Renal pelvis (tissue), 1 donor: ENCODE measurements at regions not wholly inside any gene's neighbourhood (a gene's known extent, or its start where the extent isn't known, plus 50 kb on each side); places are given as distances from the start of the nearest gene placed in this dataset.

Experiments used
- DNase-seq: peaks from one replicate; pipeline ENCODE4 v3.0.0-alpha.2; 2013

DNA sequence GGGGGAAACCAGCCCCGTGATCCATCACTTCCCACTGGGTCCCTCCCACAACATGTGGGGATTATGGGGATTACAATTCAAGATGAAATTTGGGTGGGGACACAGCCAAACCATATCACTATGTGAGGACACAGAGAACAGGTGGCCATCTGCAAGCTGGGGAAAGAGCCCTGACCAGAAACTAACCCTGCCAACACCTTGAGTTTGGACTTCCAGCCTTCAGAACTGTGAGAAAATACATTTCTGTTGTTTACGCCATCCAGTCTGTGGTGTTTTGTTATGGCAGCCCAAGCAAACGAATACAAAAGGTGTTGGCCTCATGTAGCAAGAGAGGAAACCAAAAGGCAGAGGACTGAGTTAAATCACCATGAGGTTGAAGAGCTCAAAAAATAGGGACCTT is 169.9 kb upstream of the TENM3 start:
- DNase-seq, result no peak

DNA sequence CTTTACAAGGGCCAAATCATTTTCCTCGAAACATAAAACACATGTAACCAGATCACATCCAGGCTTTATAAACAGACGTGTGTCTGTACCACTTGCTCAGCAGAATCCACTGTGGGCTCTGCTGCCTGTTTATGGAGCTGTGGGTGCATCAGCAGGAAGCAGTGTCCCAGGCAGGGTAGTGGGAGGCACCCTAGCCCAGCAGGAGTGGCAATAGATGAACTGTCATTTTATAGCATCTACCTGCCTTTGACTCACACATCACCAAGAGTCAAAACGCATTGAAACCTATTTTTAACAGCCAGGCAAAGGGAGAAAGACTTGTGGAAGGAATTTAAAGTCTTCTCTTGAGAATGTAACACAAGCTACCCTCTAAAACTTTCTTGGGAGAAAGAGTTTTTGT is 169.1 kb upstream of the TENM3 start:
- no peak for DNase-seq

DNA sequence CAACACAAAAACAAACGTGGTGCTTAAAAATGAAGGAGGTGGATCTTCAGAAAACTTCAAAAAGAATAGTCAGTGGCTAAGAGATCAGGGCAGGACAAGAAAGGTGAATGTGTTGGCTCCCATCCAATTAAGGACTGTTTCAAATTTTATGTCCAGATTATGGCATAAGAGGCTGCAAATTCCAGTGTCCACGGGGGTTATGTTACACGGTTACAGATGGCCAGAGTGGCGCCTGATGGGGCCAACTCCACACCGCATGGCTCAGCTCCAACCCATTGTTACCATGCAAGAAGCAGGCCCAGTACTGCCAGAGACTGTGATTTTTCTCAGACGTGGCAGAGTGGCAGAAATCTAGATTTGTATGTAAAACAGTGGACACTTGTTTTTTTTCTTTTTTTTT is 168.4 kb upstream of the TENM3 start:
- no peak for DNase-seq

- no peak for DNase-seq
These were observed 160.3 kb upstream of the TENM3 start for GRCh38 chr4:182082910-182083309.

- no peak for DNase-seq
These were observed 159.4 kb upstream of the TENM3 start for GRCh38 chr4:182083671-182084410.

- no peak for DNase-seq
These were observed 158.1 kb upstream of the TENM3 start for GRCh38 chr4:182085051-182085480.

GRCh38 chr4:182089326-182089725 is 153.9 kb upstream of the TENM3 start:
- DNase-seq, result no peak

DNA sequence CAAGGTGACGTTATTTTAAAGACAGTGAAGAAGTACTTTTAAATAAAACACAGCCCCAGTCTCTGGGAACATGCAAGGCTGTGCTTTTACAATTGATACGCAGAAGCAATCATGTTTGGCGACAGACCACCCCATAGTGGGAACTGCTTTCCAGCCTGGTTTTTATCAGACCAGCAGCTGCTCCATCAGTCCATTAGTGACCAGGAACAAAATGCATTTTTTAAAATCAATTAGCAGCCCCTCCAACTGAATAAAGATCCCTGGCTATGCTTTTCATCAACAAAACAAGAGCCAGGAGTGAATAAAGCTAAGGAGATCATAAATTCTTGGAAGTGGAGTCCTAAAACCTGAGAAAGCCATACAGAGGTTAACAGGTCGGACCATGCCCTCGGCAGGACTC is 153.0 kb upstream of the TENM3 start:
- DNase-seq, result no peak

- DNase-seq, result no peak
These were observed 152.1 kb upstream of the TENM3 start for GRCh38 chr4:182091128-182091527.

GRCh38 chr4:182093431-182093831 is 149.8 kb upstream of the TENM3 start:
- DNase-seq, result no peak

DNA sequence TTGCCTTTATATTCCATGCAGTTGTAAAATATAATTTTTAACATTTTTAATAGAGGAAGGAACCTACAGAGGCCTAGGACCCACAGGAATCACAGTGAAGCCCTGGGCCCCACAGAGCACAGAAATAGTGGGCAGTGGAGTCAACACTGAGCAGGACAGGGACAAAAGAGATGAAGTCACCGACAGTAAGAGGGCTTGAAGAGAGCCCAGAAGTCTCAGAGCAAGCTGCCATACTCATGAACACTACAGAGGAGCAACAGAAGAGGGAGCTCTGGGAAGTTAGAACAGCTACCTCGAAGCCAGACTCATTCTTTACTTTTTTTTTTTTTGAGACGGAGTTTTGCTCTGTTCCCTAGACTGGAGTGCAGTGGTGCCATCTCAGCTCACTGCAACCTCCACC is 149.3 kb upstream of the TENM3 start:
- no peak for DNase-seq

- no peak for DNase-seq
These were observed 141.6 kb upstream of the TENM3 start for GRCh38 chr4:182101618-182102017.

DNA sequence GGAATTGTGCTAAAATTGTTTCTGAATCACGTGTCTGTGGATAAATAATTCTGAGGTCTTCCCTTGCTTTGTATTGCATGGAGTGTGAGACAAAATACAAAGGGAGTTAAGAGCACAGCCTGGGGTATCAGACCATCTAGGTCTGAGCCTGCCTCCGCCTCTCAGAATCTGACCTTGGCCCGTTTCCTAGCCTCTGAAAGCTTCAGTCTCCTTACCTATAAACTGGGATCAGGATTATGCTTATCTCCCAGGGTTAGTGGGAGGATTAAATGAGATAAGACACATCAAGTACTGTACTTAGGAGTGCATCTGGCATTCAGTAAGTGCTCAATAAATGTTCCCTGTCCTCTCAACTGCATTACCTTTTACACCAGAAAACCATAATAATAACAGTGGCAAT is 140.6 kb upstream of the TENM3 start:
- DNase-seq, result no peak

GRCh38 chr4:182103614-182104319 is 139.4 kb upstream of the TENM3 start:
- no peak for DNase-seq

- no peak for DNase-seq
These were observed 137.8 kb upstream of the TENM3 start for GRCh38 chr4:182105416-182105815.

GRCh38 chr4:182107931-182108330 is 135.3 kb upstream of the TENM3 start:
- no peak for DNase-seq

- no peak for DNase-seq
These were observed 131.6 kb upstream of the TENM3 start for GRCh38 chr4:182111586-182111985.

- no peak for DNase-seq
These were observed 129.4 kb upstream of the TENM3 start for GRCh38 chr4:182113779-182114178.

DNA sequence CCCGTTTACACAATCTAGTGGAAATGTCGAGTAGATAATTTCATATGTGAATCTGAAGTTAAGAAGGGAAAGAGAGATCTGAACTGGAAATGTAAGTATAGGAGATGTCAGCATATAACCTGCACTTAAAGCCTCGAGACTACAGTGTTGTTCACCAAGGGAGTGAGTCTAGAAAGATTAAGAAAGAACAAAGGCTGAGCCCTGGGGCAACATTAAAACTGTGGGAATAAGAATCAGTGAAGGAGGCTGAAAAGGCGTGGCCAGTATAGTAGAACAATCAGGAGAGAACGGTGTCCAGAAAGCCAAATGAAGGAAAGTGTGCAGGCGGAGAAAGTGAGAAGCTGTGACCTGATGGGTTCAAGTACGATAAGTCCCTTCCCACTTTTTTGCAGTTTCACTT is 118.8 kb upstream of the TENM3 start:
- DNase-seq, result no peak

- no peak for DNase-seq
These were observed 117.1 kb upstream of the TENM3 start for GRCh38 chr4:182126096-182126495.

DNA sequence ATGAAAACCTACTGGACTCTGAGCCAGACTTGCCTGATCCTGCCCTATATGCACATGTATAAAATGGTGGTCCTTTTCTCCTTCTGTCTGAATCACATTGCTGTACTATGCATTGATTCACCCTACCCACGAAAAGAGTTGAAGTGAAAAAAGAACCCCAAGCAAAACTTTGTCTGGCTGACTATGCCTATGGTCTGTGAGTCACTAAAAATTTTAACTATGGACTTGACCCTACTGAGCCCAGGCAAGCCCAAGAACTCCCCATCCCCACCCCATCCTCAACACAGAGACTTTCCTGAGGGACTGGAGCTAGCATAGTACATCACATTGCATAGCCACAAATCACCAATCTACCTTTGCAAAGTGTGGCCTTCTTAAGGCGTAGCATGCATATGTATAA is 116.6 kb upstream of the TENM3 start:
- no peak for DNase-seq

DNA sequence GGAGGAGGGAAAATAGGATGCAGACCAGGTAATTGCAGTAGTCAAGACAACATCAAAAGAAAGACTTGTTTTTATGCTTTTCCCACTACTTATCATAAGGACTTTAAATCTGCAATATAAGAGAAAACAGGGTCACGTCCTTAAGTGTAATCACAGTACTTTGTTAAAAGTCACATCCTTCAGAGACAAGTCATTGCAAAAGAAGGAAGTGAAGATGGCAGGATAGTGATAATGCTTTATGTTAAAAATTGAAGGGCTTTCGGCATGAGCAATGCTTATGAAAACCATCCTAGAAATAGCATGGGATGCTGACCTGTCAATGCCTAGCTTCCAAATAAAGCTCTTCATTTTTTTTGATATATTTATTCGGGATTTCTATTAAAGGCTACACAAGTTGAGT is 110.2 kb upstream of the TENM3 start:
- DNase-seq, result no peak

DNA sequence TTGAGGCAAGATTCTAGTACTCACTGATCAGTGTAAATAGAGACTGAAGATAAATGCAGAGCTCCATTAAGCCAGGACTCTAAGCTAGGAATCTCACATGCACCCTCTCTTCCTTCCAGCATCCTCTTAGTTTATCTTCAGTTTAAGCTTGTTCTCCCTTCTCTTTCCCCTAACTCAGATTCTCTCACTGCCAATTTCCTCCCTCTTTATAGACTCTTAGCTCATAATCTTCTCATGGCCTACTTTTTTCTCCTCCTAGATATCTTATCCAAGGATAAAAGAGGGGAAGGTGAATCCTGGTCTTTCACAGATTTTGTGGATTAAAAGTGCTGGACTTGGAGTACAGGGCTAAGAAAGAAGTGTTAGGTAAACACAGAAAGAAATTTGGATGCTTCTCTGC is 108.9 kb upstream of the TENM3 start:
- DNase-seq, result no peak

DNA sequence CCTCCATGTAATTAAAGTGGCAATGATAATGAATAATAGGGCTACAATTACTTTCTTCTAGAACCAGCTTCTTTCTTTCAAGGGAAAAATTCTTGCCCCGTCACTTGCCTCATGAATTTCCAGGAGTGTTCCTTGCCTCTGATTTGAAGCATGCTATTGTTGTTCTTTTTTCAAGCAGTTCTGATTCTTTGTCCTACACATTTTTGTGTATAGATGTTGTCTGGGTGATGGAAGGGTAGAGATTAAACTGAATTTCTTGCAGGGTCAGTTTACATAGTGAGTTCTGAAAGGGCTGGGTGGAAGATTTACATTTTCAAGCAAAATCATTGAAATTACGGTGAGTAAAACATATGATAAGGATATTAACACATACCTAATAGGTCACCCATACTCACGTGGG is 107.0 kb upstream of the TENM3 start:
- no peak for DNase-seq
